ENCODE measurements at regions not wholly inside any gene's neighbourhood (a gene's known extent, or its start where the extent isn't known, plus 50 kb on each side); places are given as distances from the start of the nearest gene placed in this dataset.

DNA sequence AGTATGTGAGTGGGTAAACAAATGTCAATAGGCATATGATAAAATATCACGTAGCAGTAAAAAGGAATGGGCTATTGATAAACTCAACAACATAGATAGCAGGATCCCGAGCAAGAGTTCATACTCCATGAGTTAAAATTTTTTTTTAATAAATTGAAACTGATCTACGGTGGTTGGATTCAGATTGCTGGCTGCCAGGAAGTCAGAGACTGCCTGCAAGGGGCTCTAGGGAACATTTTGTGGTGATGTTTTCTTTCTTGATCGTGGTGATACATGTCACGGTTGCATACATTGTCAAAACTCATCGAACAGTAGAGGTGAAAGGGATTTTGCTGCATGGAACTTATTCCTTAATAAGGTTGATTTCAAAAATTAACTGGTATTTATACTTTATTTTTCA, 62.6 kb upstream of the WNT7B start:
- intact Hi-C loops (cut with DNase I) = no loop called here
- Histone ChIP-seq H3K27ac (no peak overlapping the region), H3K27me3 (ENCODE audit: low read depth) (no peaks in the 10 kb centered on the region), H3K4me1 (peaks cover 44% of the 10 kb centered on the region), H3K9me3 (no peaks in the 10 kb centered on the region), H3K36me3 (no peaks in the 10 kb centered on the region), H3K4me3 (no peak overlapping the region)
- no peak for TF ChIP-seq CTCF (IDR thresholded peaks at IDR 0.05)
- DNase-seq (no peak), ATAC-seq (no peak)

DNA sequence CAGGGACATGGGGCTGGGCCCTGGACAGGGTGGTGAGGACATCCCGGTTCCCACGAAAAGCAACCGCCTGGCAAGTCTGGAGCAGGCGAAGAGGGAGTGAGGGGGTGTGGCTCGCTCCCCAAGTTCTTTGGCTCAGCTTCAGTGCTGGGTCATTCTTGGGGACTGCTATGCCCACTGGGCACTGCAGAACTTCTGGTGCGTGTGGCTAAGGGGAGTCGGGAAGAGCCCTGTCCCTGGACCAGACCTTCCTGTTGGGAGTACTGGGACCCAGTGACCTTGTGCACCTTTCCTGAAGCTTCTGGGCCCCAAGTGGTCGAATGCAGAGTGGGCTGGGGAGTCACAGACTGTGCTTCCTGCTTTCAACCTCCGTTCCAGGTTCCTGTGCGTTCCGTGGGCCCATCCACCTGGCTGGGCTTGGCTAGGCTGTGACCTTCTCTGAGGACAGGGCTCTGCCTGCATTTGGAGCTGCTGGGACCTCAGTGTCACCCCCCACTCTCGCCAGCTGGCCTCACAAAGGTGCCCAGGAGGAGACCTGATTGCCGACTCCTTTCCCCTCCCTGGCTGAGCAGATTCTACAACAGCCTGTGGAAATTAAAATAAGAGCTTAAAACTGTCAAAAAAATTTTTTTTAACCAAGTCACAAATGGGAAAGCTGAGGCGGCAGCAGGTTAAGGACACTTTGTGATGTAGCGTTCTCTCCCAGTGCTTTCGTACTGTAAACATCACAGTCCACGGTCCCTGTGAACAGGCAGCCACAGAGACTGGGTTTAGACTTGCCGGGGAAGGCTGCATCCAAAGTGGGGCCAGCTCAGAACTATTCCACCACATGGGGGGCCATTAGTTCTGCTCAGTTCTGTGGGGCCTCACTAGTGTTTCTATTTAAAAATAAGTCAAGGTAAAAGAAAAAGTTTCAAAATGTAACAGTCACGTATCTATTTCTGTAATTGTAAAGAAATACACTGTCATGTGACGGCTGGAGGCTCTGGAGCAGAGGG, 63.8 kb upstream of the WNT7B start:
- H3K27ac ChIP-seq = no peak overlapping the region

GRCh38 chr22:46041642-46042041, 64.7 kb upstream of the WNT7B start:
- H3K4me1 ChIP-seq = peaks cover 48% of the 10 kb centered on the region
- intact Hi-C loops (cut with DNase I) = no loop called here
- H3K27me3 ChIP-seq (ENCODE audit: low read depth) = no peaks in the 10 kb centered on the region
- peak overlapping the region; percentile 15 for H3K27ac ChIP-seq
- H3K4me3 ChIP-seq = no peak overlapping the region
- TF ChIP-seq CTCF (IDR thresholded peaks at IDR 0.05) = no peak
- H3K36me3 ChIP-seq = no peaks in the 10 kb centered on the region
- no peaks in the 10 kb centered on the region for H3K9me3 ChIP-seq
- ATAC-seq (no peak), DNase-seq (peak; percentile 28)

More for the DNA sequence above, 63.8 kb upstream of the WNT7B start:
- no peaks in the 10 kb centered on the region for H3K27me3 ChIP-seq (ENCODE audit: low read depth)
- no peak overlapping the region for H3K4me3 ChIP-seq
- DNase-seq (peak; percentile 26), ATAC-seq (no peak)
- peaks cover 42% of the 10 kb centered on the region for H3K4me1 ChIP-seq
- no peaks in the 10 kb centered on the region for H3K36me3 ChIP-seq
- no peaks in the 10 kb centered on the region for H3K9me3 ChIP-seq
- intact Hi-C loops (cut with DNase I) = no loop called here
- no peak for TF ChIP-seq CTCF (IDR thresholded peaks at IDR 0.05)

GRCh38 chr22:46042786-46043185, 65.8 kb upstream of the WNT7B start:
- H3K4me1 ChIP-seq = peaks cover 54% of the 10 kb centered on the region
- no peak for TF ChIP-seq CTCF (IDR thresholded peaks at IDR 0.05)
- ATAC-seq (no peak), DNase-seq (peak; percentile 28)
- H3K27me3 ChIP-seq (ENCODE audit: low read depth) = no peaks in the 10 kb centered on the region
- H3K36me3 ChIP-seq = no peaks in the 10 kb centered on the region
- peak overlapping the region; percentile 92 for H3K27ac ChIP-seq
- no peaks in the 10 kb centered on the region for H3K9me3 ChIP-seq
- intact Hi-C loops (cut with DNase I) = no loop called here
- H3K4me3 ChIP-seq = no peak overlapping the region

GRCh38 chr22:46043339-46043738, 66.4 kb upstream of the WNT7B start:
- peak; percentile 16 for DNase-seq
- no peaks in the 10 kb centered on the region for H3K27me3 ChIP-seq (ENCODE audit: low read depth)
- no peak for TF ChIP-seq CTCF (IDR thresholded peaks at IDR 0.05)
- peak overlapping the region; percentile 92 for H3K27ac ChIP-seq
- H3K4me1 ChIP-seq = peaks cover 59% of the 10 kb centered on the region
- ATAC-seq = no peak
- H3K4me3 ChIP-seq = peak overlapping the region; percentile 64
- no peaks in the 10 kb centered on the region for H3K36me3 ChIP-seq
- intact Hi-C loops (cut with DNase I) = no loop called here
- H3K9me3 ChIP-seq = no peaks in the 10 kb centered on the region
